ENCODE measurements at regions not wholly inside any gene's neighbourhood (a gene's known extent, or its start where the extent isn't known, plus 50 kb on each side); places are given as distances from the start of the nearest gene placed in this dataset.

GRCh38 chr17:79218825-79219200 is 144.2 kb downstream of the ENGASE start:
- Histone ChIP-seq H3K27me3 (ENCODE audit: control insufficient read depth in 2 of 2, insufficient read depth in 2 of 2, low read length in 2 of 2) (peaks cover 3 to 13% of the 10 kb centered on the region in 2 experiments), H3K27ac (ENCODE audit: insufficient read depth, low read depth, low read length) (no peak overlapping the region), H3K4me1 (ENCODE audit: control insufficient read depth, extremely low read depth, insufficient read depth, low read length) (no peaks in the 10 kb centered on the region), H3K4me2 (ENCODE audit: insufficient read depth, low read length) (no peak overlapping the region), H2AFZ (ENCODE audit: low read depth, low read length) (no peak overlapping the region), H4K20me1 (replicated peaks; ENCODE audit: control insufficient read depth, extremely low read depth, insufficient read depth, low read length) (no peaks in the 10 kb centered on the region), H3K36me3 (ENCODE audit: control insufficient read depth in 2 of 2, extremely low read depth in 1 of 2, insufficient read depth in 2 of 2, low read length in 2 of 2) (no peaks in the 10 kb centered on the region), H3K79me2 (ENCODE audit: control insufficient read depth, insufficient read depth, low read length) (no peaks in the 10 kb centered on the region), H3K9ac (replicated peaks; ENCODE audit: extremely low read depth, insufficient read depth, low read length) (no peak overlapping the region), H3K9me1 (replicated peaks; ENCODE audit: control insufficient read depth, extremely low read depth, insufficient read depth, low read length) (no peaks in the 10 kb centered on the region), H3K4me3 (replicated peaks in 1 of 3; ENCODE audit: insufficient read depth in 1 of 3, low read depth in 1 of 3, low read length in 3 of 3) (no peak overlapping the region), H3K9me3 (replicated peaks; ENCODE audit: control insufficient read depth, insufficient read depth, low read length) (no peaks in the 10 kb centered on the region)
- BruUV-seq (replicated peaks), result no TSS peak
- dilution Hi-C loops (cut with MboI; ENCODE audit: extremely low pct_ligation_motif_present, low sequenced_read_pairs), result no loop called here
- FAIRE-seq (no peak), DNase-seq (ENCODE audit: low read depth, low spot score) (no peak)
- ChIA-PET POLR2A (no interaction called here), CTCF (interaction anchor here (0.7 kb wide), 1 partner anchor 14 kb away, joined by 3 read pairs; no protein-coding TSS in a partner anchor)
- TF ChIP-seq EZH2 (IDR thresholded peaks at IDR 0.05; ENCODE audit: borderline replicate concordance, low read depth, low read length, severe bottlenecking), result no peak
- intact Hi-C loops (cut with micrococcal nuclease), result no loop called here

GRCh38 chr17:79218175-79218824 is 143.7 kb downstream of the ENGASE start:
- FAIRE-seq (no peak), DNase-seq (ENCODE audit: low read depth, low spot score) (no peak)
- Histone ChIP-seq H3K36me3 (ENCODE audit: control insufficient read depth in 2 of 2, extremely low read depth in 1 of 2, insufficient read depth in 2 of 2, low read length in 2 of 2) (no peaks in the 10 kb centered on the region), H3K4me2 (ENCODE audit: insufficient read depth, low read length) (no peak overlapping the region), H3K4me1 (ENCODE audit: control insufficient read depth, extremely low read depth, insufficient read depth, low read length) (no peaks in the 10 kb centered on the region), H4K20me1 (replicated peaks; ENCODE audit: control insufficient read depth, extremely low read depth, insufficient read depth, low read length) (no peaks in the 10 kb centered on the region), H3K9me1 (replicated peaks; ENCODE audit: control insufficient read depth, extremely low read depth, insufficient read depth, low read length) (no peaks in the 10 kb centered on the region), H3K9me3 (replicated peaks; ENCODE audit: control insufficient read depth, insufficient read depth, low read length) (no peaks in the 10 kb centered on the region), H3K4me3 (replicated peaks in 1 of 3; ENCODE audit: insufficient read depth in 1 of 3, low read depth in 1 of 3, low read length in 3 of 3) (no peak overlapping the region), H3K27me3 (ENCODE audit: control insufficient read depth in 2 of 2, insufficient read depth in 2 of 2, low read length in 2 of 2) (peaks cover 3 to 13% of the 10 kb centered on the region in 2 experiments), H3K9ac (replicated peaks; ENCODE audit: extremely low read depth, insufficient read depth, low read length) (no peak overlapping the region), H2AFZ (ENCODE audit: low read depth, low read length) (no peak overlapping the region), H3K79me2 (ENCODE audit: control insufficient read depth, insufficient read depth, low read length) (no peaks in the 10 kb centered on the region), H3K27ac (ENCODE audit: insufficient read depth, low read depth, low read length) (no peak overlapping the region)
- no TSS peak for BruUV-seq (replicated peaks)
- POLR2A ChIA-PET, result no interaction called here
- TF ChIP-seq JUN (IDR thresholded peaks at IDR 0.05; ENCODE audit: borderline replicate concordance, insufficient read depth, insufficient read length, low read depth), result no peak
- no peak for TF ChIP-seq EZH2 (IDR thresholded peaks at IDR 0.05; ENCODE audit: borderline replicate concordance, low read depth, low read length, severe bottlenecking)
- no peak for TF ChIP-seq POLR2AphosphoS5 (IDR thresholded peaks at IDR 0.05; ENCODE audit: insufficient read depth, low read depth, low read length)
- no peak for TF ChIP-seq MYC (IDR thresholded peaks at IDR 0.05; ENCODE audit: low read depth, low read length)
- TF ChIP-seq MAX (IDR thresholded peaks at IDR 0.05; ENCODE audit: insufficient read depth, insufficient read length), result no peak
- TF ChIP-seq FOS (IDR thresholded peaks at IDR 0.05; ENCODE audit: borderline replicate concordance, insufficient read depth, low read length), result no peak
- no peak for TF ChIP-seq GATA2 (IDR thresholded peaks at IDR 0.05; ENCODE audit: insufficient read depth, insufficient read length, low read depth, low read length)
- TF ChIP-seq CTCF (IDR thresholded peaks at IDR 0.05; ENCODE audit: extremely low read depth in 1 of 2, insufficient read depth in 1 of 2, low read depth in 1 of 2, low read length in 2 of 2), result no peak
- intact Hi-C loops (cut with micrococcal nuclease) (no loop called here), dilution Hi-C loops (cut with MboI; ENCODE audit: extremely low pct_ligation_motif_present, low sequenced_read_pairs) (no loop called here)
- CTCF ChIA-PET, result interaction anchor here (0.7 to 1.4 kb wide), 2 partner anchors 14 to 175 kb away, joined by 3 read pairs; no protein-coding TSS in a partner anchor
